GM18873 (cell line): ENCODE measurements at regions not wholly inside any gene's neighbourhood (a gene's known extent, or its start where the extent isn't known, plus 50 kb on each side); places are given as distances from the start of the nearest gene placed in this dataset.
"Not testable (repeated sequence)": the region's sequence is repeated elsewhere in the genome, so short reads cannot be mapped to it uniquely, and the experiment has no call there.

Source experiments
- ATAC-seq: cut with Tn5 transposase; IDR thresholded peaks from one replicate; pipeline ENCODE4 v1.9.1; 2021; ENCODE audit warnings: mild to moderate bottlenecking, moderate library complexity, moderate number of reproducible peaks; ENCODE audit not compliant: unreplicated experiment, low FRiP score

GRCh38 chr17:20930081-20930760, 112.6 kb downstream of the USP22 start:
- ATAC-seq = no peak

- not testable (repeated sequence) for ATAC-seq
Observed at GRCh38 chr17:20933040-20933439, 109.8 kb downstream of the USP22 start.

GRCh38 chr17:20934288-20934687, 108.5 kb downstream of the USP22 start:
- ATAC-seq = no peak

- ATAC-seq = no peak
Observed at GRCh38 chr17:20935740-20936139, 107.1 kb downstream of the USP22 start.

GRCh38 chr17:20938244-20938643, 104.6 kb downstream of the USP22 start:
- no peak for ATAC-seq

- ATAC-seq = no peak
Observed at GRCh38 chr17:20938988-20939615, 103.7 kb downstream of the USP22 start.

GRCh38 chr17:20941872-20942271, 100.9 kb downstream of the USP22 start:
- ATAC-seq = no peak

GRCh38 chr17:20944014-20944865, 98.6 kb downstream of the USP22 start:
- ATAC-seq = no peak

GRCh38 chr17:20947708-20948107, 95.1 kb downstream of the USP22 start:
- ATAC-seq = not testable (repeated sequence)

- no peak for ATAC-seq
Observed at GRCh38 chr17:20948984-20949777, 93.6 kb downstream of the USP22 start.
